A549 (cell line): ENCODE measurements at regions not wholly inside any gene's neighbourhood (a gene's known extent, or its start where the extent isn't known, plus 50 kb on each side); places are given as distances from the start of the nearest gene placed in this dataset.

Experiments used
- FOSL2 ChIP-seq, 2 experiments: fragments of 450-650 bp in 1 of 2; fragments of >200 bp in 1 of 2; sonication (Bioruptor Twin) in 1 of 2; formaldehyde crosslinking; IDR thresholded peaks; 2 replicates each; pipeline versions ENCODE4 v1.5.0 to v1.6.1; 2016 to 2020; ENCODE audit warnings: mild to moderate bottlenecking in 1 of 2, moderate library complexity in 1 of 2
- GATA3 ChIP-seq: IDR thresholded peaks from 2 replicates; pipeline ENCODE4 v1.6.1; 2012; ENCODE audit warnings: borderline replicate concordance
- POLR2A ChIP-seq: IDR thresholded peaks from 2 replicates; pipeline ENCODE4 v1.6.1; 2012; ENCODE audit warnings: mild to moderate bottlenecking, low read length
- TFCP2L1 ChIP-seq: fragments of 250-450 bp; sonication (Bioruptor Pico); IDR thresholded peaks from 2 replicates; pipeline ENCODE4 v1.5.0; 2021; ENCODE audit warnings: mild to moderate bottlenecking
- ZNF302 ChIP-seq: fragments of 250-450 bp; sonication (Bioruptor Pico); IDR thresholded peaks from 2 replicates; pipeline ENCODE4 v1.9.0; 2021; ENCODE audit warnings: inconsistent platforms, mild to moderate bottlenecking, moderate library complexity
- TF ChIP-seq, protein P1 (sequence below): fragments of >200 bp; sonication (Bioruptor Twin); formaldehyde crosslinking; IDR thresholded peaks from 3 replicates; pipeline ENCODE4 v1.5.1; 2016
- TF ChIP-seq, protein P2 (sequence below): fragments of 150-350 bp; IDR thresholded peaks from 2 replicates; pipeline ENCODE4 v1.6.1; 2014; ENCODE audit warnings: low read depth, mild to moderate bottlenecking, low read length

DNA sequence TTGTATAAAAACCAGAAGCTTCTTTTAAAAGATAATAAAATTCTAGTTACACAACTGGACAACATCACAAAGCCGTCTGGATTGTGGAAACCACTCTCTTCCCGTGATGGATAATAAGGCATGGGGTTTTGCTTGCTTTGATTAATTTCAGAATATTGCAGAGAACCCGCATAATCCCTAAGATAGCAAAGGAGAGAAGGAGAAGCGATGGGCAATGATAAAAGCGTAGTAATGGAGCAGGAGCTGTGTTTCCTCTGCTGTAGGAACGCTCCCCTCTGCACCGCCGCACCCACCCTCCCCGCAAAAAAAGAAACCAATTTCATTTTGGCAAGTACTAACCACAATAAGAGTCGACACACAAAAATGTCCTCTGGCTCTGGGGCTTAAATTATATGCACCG lies 340.9 kb upstream of the PSMD7 start:
- TF ChIP-seq FOSL2 (IDR thresholded peaks at IDR 0.05) = no peak
- TF ChIP-seq FOSL2 (CRISPR knock-in tag; IDR thresholded peaks at IDR 0.05) = no peak
- no peak for TF ChIP-seq GATA3
- TF ChIP-seq, protein P1, sequence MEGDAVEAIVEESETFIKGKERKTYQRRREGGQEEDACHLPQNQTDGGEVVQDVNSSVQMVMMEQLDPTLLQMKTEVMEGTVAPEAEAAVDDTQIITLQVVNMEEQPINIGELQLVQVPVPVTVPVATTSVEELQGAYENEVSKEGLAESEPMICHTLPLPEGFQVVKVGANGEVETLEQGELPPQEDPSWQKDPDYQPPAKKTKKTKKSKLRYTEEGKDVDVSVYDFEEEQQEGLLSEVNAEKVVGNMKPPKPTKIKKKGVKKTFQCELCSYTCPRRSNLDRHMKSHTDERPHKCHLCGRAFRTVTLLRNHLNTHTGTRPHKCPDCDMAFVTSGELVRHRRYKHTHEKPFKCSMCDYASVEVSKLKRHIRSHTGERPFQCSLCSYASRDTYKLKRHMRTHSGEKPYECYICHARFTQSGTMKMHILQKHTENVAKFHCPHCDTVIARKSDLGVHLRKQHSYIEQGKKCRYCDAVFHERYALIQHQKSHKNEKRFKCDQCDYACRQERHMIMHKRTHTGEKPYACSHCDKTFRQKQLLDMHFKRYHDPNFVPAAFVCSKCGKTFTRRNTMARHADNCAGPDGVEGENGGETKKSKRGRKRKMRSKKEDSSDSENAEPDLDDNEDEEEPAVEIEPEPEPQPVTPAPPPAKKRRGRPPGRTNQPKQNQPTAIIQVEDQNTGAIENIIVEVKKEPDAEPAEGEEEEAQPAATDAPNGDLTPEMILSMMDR = no peak
- no peak for TF ChIP-seq TFCP2L1
- TF ChIP-seq POLR2A = no peak
- TF ChIP-seq ZNF302 (CRISPR knock-in tag) = no peak
- TF ChIP-seq, protein P2, sequence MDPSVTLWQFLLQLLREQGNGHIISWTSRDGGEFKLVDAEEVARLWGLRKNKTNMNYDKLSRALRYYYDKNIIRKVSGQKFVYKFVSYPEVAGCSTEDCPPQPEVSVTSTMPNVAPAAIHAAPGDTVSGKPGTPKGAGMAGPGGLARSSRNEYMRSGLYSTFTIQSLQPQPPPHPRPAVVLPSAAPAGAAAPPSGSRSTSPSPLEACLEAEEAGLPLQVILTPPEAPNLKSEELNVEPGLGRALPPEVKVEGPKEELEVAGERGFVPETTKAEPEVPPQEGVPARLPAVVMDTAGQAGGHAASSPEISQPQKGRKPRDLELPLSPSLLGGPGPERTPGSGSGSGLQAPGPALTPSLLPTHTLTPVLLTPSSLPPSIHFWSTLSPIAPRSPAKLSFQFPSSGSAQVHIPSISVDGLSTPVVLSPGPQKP = no peak
